ENCODE measurements at regions not wholly inside any gene's neighbourhood (a gene's known extent, or its start where the extent isn't known, plus 50 kb on each side); places are given as distances from the start of the nearest gene placed in this dataset.

DNA sequence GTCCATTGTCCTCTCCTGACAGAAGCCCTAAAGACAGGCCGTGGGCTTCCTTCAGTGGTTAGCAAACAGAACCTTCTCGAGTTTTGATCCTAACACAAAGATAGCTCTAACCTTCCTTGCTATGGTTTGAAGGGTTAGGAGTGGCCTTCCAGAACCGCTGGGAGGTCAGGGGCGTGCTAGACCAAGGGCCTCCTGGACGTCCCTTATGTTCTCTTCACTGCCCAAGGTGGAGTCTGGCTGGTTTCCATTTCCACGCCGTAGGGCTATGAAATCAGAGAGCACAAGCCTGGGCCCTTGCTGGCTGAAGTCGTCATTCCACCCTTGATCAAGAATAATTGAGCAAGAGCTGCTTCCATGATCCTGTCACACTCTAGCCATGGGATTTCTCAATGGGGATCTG lies 475.1 kb downstream of the SHQ1 start:
- DNase-seq (ENCODE audit: low read depth), result no peak

DNA sequence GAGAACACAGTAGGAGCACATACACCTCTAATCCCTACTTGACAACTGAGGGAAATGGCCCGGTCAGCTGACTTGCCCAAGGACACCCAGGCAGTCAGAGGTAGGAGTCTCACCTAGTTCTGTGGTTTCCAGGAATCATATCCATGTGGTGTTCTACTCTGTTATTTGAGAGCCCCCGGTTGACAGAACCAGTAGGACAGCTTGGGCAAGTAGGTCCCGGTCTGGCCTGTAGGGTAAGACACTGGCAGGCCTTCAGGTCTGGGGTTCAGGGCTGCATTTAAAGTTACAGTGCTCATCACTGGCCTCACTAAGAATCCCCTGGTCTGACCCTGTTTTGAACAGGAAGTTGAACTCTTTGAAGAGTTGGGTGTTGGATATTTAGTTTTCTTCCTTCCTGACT lies 476.1 kb downstream of the SHQ1 start:
- no peak for DNase-seq (ENCODE audit: low read depth)

DNA sequence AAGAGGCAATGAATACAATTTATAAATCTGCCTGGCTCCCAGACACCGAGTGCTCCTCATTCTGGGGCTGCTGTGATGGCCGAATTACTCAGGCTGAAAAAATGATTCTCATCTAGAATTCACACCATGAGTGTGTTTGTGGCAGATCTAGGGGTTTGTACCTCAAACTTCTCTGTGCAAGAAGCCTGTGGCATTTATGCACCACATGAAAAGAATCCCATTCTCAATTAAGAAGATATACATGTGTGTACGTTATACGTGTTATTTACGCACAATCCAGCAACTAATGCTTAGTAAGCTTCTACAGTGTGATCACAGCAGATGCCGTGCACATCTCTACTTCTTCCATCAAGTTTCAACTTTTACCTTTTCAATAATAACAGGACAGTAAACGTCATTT lies 476.8 kb downstream of the SHQ1 start:
- DNase-seq (ENCODE audit: low read depth), result no peak

DNA sequence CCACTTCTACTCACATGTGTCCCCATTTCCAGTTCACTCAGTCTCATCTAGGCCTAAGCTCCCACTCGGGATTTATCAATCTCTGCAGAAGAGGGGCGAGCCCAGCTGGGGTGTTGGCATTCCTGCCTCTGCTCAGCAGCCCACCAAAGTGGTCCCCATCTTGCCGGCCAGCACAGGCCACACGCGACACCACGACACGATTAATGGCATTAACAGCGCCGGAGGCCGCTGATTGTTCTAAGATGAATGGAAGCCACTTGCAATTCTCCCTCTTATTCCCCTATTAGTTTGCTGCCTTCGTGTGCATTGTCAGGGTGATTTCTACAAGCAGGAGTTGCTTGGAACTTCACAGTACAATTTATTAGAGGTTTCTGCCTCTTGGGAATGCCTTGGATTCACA lies 477.3 kb downstream of the SHQ1 start:
- no peak for DNase-seq (ENCODE audit: low read depth)

DNA sequence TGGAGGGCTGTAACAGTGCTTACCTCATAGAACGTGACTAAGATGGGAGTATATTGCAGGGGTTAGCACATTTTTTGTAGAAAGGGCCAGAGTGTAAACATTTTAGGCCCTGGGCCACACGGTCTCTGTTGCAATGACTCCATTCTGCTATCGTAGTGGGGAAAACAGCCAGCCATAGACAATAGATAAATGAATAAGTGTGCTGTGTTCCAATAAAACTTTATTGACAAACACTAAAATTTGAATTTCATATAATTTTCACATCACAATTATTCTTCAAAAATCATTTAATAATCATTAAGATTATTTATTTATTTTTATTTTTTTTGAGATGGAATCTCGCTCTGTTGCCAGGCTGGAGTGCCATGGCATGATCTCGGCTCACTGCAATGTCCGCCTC lies 478.6 kb downstream of the SHQ1 start:
- no peak for DNase-seq (ENCODE audit: low read depth)

DNA sequence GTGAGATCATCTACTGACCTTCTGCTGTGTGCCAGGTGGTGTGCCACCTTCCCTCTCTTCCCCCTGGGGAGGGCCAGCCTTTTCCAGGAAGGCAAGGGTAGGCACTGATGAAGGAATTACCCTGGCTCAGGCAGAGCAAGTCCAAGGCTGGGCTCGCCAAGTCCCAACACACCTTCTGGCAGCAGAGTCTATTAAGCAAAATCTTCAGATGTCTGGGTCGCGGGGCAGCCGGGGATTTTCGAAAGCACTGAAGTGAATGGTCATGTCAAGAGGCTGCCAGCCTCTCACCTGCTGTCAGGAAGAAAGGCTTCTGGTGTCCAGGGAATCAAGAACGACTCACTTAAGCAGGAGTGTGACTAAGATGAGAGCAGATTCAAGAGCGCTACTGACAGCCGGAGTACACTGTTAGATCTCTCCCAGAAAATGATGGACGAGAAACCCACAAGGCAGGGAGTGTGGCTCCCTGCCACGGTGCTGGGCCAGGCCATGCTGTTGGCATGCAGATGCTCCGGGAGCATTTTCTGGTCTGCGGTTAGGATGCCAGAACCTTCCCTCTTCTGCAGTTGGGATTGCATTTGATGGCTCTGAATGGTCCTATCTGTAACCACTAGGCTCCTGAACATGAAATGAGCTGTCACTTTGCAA lies 479.8 kb downstream of the SHQ1 start:
- no peak for DNase-seq (ENCODE audit: low read depth)

DNA sequence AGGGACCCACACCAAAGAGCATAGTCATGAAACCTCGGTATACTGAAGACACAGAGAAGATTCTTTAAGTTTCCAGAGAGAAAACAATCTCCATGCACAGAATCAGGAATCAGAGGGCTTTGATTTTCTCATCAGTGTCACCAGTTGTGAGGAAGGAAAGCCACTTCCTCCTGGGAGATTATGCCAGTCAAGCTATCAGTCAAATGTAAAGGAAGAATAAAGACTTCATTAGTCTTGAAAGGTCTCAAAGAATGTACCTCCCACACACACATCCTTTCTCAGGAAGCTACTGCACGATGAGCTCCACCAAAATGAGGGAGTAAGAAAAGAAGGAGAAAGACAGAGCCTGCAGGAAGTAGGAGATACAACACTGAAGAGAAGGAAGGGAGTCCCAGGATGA lies 486.3 kb downstream of the SHQ1 start:
- DNase-seq (ENCODE audit: low read depth), result no peak

DNA sequence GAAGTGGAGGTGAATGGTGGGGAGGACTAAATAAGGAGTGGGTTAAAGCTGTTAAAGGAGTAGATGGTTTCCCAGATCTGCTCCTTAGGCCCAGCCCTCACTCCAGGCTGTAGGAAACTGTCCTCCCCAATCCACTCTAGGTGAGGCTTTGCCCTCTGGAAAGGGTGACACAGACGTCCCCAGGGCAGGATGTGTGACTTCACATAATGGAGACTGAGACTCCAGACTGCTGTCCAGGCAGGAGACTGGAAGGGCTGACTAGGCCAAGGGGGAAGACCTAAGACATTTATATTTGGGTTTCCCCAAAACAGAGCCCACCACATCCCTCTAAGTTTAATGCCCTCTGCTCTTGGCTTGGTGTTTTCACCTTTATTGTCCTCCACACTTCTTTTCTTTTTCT lies 488.5 kb downstream of the SHQ1 start:
- DNase-seq (ENCODE audit: low read depth), result no peak

DNA sequence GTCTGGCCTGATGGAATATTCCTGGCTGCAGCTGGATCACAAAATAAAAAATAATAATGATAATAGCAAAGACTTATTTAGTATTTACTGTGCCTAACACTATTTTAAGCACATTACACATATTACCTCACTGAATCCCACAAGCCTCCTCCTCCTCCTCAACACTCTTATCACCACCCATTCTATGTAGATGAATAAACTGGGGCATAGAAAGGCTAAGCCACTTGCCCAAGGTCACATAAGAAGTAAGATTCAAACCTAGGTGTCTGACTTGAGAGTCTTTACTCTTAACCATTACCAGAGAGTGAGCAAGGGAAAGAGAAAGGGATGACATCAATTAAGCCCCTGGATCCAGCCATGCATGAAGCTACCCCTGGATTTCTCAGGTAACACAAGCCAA lies 493.1 kb downstream of the SHQ1 start:
- no peak for DNase-seq (ENCODE audit: low read depth)

DNA sequence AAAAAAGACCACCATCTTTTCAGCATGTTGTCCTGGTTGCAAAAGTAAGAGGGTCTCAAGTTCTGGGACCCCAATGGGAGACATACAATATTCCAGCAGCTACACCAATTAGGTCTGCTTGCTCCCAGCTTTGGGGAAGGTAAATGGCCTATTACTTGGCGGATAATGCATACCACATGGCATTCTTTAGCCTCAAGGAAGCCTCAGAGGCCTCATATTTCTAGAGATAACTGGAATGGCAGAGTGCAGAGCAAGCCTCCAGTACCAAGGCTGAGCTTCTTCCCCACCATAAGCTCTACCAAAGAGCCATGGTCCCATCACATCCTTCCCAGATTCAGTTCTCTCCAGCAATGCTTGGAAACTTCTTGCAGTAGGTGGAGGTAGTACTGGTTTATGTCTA lies 493.8 kb downstream of the SHQ1 start:
- DNase-seq (ENCODE audit: low read depth), result no peak

DNA sequence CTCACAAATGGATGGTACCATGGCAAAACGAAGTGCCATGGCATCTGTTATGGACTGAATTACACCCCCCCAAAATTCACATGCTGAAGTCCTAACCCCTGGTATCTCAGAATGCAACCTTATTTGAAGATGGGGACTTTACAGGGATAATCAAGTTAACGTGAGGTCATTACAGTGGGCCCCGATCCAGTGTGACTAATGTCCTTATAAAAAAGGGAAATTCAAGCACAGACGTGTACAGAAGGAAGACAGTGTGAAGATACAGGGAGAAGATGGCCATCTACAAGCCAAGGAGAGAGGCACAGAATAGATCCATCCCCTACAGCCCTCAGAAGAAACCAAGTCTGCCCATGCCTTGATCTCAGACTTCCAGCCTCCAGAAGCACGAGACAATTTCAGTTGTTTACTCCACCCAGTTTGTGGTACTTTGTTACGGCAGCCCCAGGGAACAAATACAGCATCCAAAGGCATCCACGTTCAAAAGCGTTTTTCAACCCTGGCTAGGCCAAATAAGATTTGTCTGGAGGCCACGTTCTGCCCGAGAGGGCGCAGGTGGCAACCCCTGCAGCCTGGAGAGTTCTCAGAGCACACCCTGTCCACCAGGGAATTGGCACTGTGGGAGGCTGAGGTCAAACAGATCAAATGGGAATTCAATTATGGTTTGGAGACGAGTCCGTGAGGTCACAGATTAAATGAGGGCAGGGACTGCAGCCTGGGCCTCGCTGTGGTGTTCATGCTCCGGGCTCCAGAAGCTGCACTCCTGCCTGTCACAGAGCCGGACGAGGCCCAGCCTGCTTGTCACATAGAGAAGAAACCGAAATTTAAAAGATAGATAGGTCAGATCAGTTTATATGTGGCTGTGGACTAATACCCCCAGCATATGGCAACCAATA lies 494.8 kb downstream of the SHQ1 start:
- DNase-seq (ENCODE audit: low read depth), result no peak

DNA sequence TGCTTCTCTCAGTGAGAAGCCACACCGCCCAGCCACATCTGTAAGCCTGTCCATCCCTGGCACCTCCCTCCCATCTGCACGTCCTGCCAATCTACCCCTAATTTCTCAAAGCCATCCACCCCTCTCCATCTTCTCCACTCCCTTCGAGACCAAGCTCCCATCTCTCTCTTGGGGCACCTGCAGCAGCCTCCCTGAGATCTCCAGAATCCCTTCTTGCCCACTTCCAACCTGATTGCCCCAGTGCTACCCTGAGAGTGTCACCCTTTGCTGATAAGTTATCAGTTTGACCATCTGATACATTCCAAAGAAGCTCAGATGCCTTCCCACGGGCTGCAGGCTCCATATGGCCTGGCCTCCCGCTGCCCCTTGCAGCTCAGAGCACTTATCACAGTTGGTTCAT lies 496.1 kb downstream of the SHQ1 start:
- DNase-seq (ENCODE audit: low read depth), result no peak

DNA sequence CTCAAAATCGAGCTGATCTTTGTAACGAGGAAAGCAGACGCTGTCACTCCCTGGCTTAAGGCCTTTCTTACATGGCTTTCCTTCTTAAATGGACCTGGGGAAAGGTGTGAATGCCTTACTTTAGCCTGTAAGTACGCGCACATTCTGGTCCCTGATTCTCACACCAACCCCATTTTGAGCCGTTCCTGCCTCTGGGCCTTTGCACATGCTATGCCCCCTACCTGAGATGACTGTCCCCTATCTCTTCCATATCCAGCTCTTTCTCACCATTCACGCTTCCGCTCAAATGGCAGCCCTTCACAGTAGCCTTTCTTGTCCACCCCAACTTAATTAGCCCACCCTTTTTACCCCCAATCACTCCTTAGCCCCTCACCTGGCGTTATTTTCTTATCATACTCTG lies 496.7 kb downstream of the SHQ1 start:
- no peak for DNase-seq (ENCODE audit: low read depth)

DNA sequence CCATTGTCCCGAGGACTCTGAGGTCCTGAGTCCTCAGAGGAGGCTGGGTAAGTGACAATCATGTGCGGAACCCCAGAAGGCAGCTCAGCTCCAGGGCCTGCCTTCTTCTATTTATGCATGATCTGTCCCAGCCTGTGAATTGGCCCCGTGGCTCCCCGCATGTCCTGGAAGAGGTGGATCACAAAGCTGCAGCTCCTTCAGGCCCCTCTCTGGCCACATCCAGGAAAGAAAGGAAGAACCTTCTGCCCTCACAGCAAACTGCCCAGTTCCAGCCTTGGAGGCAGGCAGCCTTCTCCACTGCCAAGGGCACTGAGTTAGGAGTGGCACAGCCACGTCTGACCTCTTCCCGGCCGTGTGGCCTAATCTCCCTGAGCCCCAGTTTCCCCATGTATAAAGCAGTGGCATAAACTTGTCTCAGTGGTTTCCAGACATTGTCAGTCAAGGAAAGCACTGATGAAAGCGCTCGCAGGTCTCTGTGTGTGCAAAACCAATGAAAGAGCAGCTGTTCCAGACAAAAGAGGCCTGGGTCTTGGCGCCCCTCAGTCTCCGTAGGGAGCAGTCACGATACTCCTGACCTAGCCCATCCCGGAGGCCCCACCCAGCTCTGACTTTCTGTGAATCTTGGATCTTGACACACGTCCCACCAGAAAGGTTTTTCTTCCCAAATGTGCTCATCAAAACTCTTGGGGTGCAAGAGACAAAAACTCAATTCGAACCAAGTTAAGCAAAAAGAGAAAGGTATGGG lies 497.3 kb downstream of the SHQ1 start:
- no peak for DNase-seq (ENCODE audit: low read depth)

DNA sequence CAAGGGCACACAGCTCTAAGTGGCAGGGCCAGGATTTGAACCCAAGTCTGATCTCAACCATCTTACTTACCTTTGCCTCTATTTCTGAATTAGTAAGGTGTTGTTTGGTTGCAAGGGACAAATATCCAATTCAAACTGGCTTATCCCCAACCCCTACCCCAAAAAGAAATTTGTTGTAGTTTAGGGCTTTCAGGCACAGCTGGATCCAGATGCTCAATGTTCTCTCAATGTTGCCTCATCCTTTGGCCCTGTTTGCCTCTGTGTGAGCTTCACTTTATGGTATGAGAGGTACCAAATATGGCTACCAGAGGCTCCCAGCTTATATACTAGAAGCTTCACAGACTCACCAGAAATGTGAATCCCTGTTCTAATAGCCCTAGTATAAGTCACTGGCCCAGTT lies 499.9 kb downstream of the SHQ1 start:
- DNase-seq (ENCODE audit: low read depth), result no peak

DNA sequence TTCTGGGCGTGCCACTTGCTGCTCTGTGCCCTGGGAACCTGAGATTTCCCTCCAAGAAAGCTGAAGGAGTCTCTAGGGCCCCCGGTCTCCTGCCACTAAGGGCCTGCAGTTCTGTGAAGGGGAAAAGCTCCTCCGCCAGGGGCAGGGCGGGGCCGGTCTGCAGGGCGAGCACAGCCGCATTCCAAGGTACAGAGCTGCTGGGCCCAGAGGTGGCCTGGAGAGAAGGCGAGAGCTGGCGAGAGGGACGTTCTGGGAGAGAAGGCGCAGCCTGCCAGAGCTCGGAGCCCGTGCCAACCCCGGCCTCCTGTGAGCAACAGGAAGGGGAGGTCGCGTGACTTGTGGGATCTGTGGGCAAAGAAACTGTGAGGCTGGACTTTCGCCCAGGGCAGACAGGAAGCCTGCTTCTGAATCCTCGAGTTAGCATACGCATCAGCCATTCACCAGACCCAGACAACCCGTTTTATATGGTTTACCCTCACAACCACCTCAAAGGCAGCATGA lies 500.4 kb downstream of the SHQ1 start:
- DNase-seq (ENCODE audit: low read depth), result no peak

DNA sequence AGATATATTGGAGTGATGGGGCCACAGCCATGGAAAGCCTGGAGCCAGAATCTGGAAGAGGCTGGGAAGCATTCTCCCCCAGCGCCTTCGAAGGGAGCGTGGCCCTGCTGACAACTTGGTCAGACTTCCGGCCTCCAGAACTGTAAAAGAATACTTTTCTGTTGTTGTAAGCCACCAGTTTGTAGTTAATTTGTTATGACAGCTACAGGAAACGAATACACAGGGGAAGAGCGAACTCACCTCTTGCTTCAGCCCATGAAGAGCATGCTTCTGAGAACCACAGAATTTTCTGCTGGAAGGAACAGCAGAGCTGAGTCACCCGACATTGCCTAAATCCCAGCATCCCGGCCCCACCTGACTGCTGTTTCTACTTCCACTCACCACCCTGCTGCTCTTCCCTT lies 501.7 kb downstream of the SHQ1 start:
- DNase-seq (ENCODE audit: low read depth), result no peak

DNA sequence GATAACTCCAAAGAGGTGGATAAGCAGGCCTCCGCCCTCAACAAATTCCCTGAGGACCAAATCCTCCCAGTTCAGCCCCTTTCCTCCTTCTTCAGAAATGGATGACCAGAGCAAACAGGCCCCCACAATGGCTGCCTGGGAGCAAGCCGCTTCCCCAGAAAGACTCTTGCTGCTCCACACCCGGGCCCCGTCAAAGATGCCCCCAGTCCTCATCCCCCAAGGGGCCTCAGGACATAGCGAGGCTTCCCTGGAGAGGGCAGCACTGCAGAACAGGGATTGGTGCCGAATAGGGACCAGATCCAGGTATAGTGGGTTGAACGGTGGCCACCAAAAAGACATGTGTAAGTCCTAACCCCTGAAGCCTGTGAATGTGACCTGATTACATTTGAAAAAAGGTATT lies 502.3 kb downstream of the SHQ1 start:
- no peak for DNase-seq (ENCODE audit: low read depth)

DNA sequence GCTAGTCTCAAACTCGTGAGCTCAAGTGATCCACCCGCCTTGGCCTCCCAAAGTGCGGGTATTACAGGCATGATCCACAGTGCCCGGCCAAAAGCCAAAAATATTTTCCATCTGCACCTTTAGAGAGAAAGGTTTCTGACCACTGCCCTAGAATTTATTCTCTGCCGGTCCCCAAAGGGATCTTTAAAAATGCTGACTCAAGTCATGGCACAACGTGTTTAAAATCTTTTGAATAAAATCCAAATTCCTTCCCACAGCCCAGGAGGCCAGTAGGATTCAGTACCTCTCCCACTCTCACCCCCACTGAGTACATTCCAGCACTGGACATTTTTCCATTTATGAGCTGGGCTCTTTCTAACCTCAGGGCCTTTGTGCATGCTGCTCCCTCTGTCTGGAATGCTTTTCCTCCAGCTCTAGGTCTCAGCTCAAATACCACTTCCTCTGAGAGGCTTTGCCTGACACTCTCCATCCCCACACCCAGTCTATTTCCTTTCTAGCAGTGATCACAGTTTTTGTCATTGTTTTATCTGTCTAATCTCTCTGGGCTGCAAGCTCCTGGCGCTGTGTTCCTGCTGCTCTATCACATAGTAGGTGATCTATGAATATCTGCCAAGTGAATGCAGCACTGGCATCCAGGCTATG lies 502.9 kb downstream of the SHQ1 start:
- DNase-seq (ENCODE audit: low read depth), result no peak

DNA sequence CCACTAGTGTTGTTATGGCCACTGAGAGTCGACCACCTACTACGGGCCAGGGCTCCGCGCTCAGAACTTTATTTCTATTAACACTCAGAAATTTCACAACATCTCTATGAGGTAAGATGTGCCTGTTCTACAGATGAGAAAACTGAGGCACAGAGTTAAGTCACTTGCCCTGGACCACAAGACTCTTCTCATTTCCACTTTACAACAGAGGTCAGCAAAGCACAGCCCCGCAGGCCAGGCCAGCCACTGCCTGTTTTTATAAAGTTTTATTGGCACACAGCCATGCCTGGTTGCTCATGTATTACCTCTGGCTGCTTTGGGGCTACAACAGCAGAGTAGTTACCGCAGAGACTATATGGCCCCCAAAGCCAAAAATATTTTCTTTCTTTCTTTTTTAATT lies 503.6 kb downstream of the SHQ1 start:
- DNase-seq (ENCODE audit: low read depth), result no peak

DNA sequence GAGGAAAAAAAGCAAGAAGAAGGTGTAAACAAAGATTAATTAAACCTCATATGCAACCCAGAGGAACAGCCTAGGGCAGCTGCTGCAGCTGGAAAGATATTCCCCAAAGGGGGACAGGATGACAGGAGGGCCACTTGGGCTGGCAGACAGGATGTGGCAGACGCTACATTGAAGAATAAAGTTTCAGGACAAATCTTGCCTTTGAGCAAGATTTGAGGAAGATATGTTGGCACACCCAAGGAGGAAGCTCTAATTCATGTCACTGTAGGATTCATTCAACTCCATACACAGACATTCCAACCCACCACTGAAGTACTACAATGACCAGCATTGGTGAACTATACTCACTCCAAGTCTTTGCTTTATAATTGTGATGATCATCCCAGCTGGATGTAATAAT lies 504.0 kb downstream of the SHQ1 start:
- DNase-seq (ENCODE audit: low read depth), result no peak

DNA sequence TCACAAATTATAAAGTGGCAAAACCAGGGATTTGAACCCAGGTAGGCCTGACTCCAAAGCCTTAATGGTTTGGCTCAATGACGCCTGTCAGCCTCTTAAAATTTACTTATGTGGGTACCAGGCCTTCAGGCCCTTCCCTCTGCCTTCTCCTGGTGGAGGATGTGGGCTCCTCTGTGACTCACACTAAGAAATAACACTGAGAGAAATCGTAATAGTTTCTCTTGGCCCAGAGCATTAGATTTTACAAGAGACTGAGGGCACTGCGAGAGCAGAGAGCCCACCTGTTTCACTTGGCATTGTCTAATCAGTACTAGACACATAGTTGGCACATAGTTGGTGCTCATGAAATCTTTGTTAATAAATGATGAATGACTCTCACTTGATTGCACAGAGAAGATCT lies 505.2 kb downstream of the SHQ1 start:
- DNase-seq (ENCODE audit: low read depth), result no peak

Data from forelimb muscle (tissue), 1 donor.